C4-2B (cell line): ENCODE measurements at regions not wholly inside any gene's neighbourhood (a gene's known extent, or its start where the extent isn't known, plus 50 kb on each side); places are given as distances from the start of the nearest gene placed in this dataset.

Experiments used
- CTCF ChIP-seq: fragments of 450-650 bp; conservative IDR thresholded peaks from 2 replicates; pipeline ENCODE4 v1.5.1; 2017; ENCODE audit warnings: mild to moderate bottlenecking
- ZFX ChIP-seq: fragments of 450-650 bp; IDR thresholded peaks from 2 replicates; pipeline ENCODE4 v1.6.1; 2017

DNA sequence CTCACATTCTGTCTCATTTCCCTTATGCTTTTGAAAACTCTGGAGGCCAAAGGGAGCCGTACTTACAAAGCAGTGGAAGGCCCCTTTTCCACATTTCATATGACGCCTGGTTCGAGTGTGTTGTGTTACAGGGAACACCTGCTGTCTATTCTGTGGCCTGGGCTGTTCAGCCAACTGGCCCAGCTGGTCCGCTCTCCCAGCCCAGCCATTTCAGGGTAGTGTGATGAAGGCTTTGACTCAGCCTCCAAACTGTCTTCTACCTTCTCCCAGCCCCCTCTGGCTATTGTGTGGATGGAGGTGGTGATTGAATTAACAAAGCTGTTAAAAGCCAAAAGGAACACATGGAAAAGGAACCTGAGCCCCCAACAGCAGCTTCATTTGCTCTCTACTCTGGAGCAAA is 233.8 kb downstream of the ICOS start:
- TF ChIP-seq CTCF: no peak
- TF ChIP-seq ZFX: no peak
